Mesenchymal stem cell (in vitro differentiated cells and primary cell): ENCODE measurements at regions not wholly inside any gene's neighbourhood (a gene's known extent, or its start where the extent isn't known, plus 50 kb on each side); places are given as distances from the start of the nearest gene placed in this dataset.

Experiments
- DNase-seq: peaks from one replicate; pipeline ENCODE4 v3.0.0-alpha.2; 2013
- H2AFZ ChIP-seq: one replicate; pipeline ENCODE4 v1.6.1; 2013; ENCODE audit warnings: low read depth, mild to moderate bottlenecking, control low read depth, inconsistent platforms, low read length, moderate library complexity
- H2AK5ac ChIP-seq: 2 replicates; pipeline ENCODE4 v1.6.1; 2013; ENCODE audit warnings: low read length, moderate library complexity, mild to moderate bottlenecking, inconsistent platforms; ENCODE audit not compliant: severe bottlenecking
- H2BK120ac ChIP-seq: one replicate; pipeline ENCODE4 v1.6.1; 2013; ENCODE audit warnings: low read depth, mild to moderate bottlenecking, inconsistent platforms, low read length, moderate library complexity
- H2BK12ac ChIP-seq, 2 experiments: one replicate each; pipeline ENCODE4 v1.6.1; 2013; ENCODE audit warnings: inconsistent platforms in 2 of 2, low read length in 2 of 2, mild to moderate bottlenecking in 2 of 2, moderate library complexity in 2 of 2, control low read depth in 1 of 2
- H2BK15ac ChIP-seq: one replicate; pipeline ENCODE4 v1.6.1; 2013; ENCODE audit warnings: mild to moderate bottlenecking, low read depth, inconsistent platforms; ENCODE audit not compliant: poor library complexity, severe bottlenecking
- H2BK5ac ChIP-seq: 2 replicates; pipeline ENCODE4 v1.6.1; 2013; ENCODE audit warnings: low read depth, mild to moderate bottlenecking, low read length, control low read depth, inconsistent platforms; ENCODE audit not compliant: poor library complexity, severe bottlenecking
- H3K14ac ChIP-seq, 2 experiments: one replicate each; pipeline ENCODE4 v1.6.1; 2013; ENCODE audit warnings: inconsistent platforms in 2 of 2, low read length in 2 of 2, control low read depth in 1 of 2, mild to moderate bottlenecking in 1 of 2, moderate library complexity in 1 of 2
- H3K18ac ChIP-seq, 2 experiments: one replicate each; pipeline ENCODE4 v1.6.1; 2013; ENCODE audit warnings: inconsistent platforms in 2 of 2, low read length in 2 of 2, control low read depth in 1 of 2, low read depth in 1 of 2, mild to moderate bottlenecking in 1 of 2
- H3K23ac ChIP-seq, 2 experiments: one replicate each; pipeline ENCODE4 v1.6.1; 2013; ENCODE audit warnings: inconsistent platforms in 2 of 2, low read length in 2 of 2, mild to moderate bottlenecking in 2 of 2, moderate library complexity in 2 of 2, control low read depth in 1 of 2
- H3K27ac ChIP-seq: 2 replicates; pipeline ENCODE4 v1.5.1; 2013; ENCODE audit warnings: mild to moderate bottlenecking, moderate library complexity, low read length, control low read depth, inconsistent platforms; ENCODE audit not compliant: poor library complexity, severe bottlenecking
- H3K27me3 ChIP-seq, 2 experiments: 2 replicates each; pipeline versions ENCODE4 v1.6.1 to v1.7.0; 2013; ENCODE audit warnings: low read length in 2 of 2, mild to moderate bottlenecking in 2 of 2, moderate library complexity in 2 of 2, control low read depth in 1 of 2, inconsistent platforms in 1 of 2; ENCODE audit not compliant: control insufficient read depth in 1 of 2, insufficient read depth in 1 of 2
- H3K36me3 ChIP-seq, 2 experiments: 2 replicates each; pipeline versions ENCODE4 v1.6.1 to v1.7.0; 2013; ENCODE audit warnings: low read length in 2 of 2, control low read depth in 1 of 2, inconsistent platforms in 1 of 2, low read depth in 1 of 2, mild to moderate bottlenecking in 1 of 2; ENCODE audit not compliant: insufficient read depth in 2 of 2, control insufficient read depth in 1 of 2
- H3K4ac ChIP-seq, 2 experiments: one replicate each; pipeline ENCODE4 v1.6.1; 2013; ENCODE audit warnings: inconsistent platforms in 2 of 2, low read length in 2 of 2, mild to moderate bottlenecking in 2 of 2, moderate library complexity in 2 of 2, control low read depth in 1 of 2, low read depth in 1 of 2
- H3K4me1 ChIP-seq: 2 replicates; pipeline ENCODE4 v1.6.1; 2013; ENCODE audit warnings: low read depth, low read length, control low read depth; ENCODE audit not compliant: control insufficient read depth, insufficient read depth
- H3K4me2 ChIP-seq: 2 replicates; pipeline ENCODE4 v1.6.1; 2013; ENCODE audit warnings: low read length, mild to moderate bottlenecking, inconsistent platforms; ENCODE audit not compliant: poor library complexity, severe bottlenecking
- H3K4me3 ChIP-seq, 2 experiments: 2 replicates each; pipeline versions ENCODE4 v1.5.1 to v1.7.0; 2013; ENCODE audit warnings: low read length in 2 of 2, mild to moderate bottlenecking in 2 of 2, control low read depth in 1 of 2, low read depth in 1 of 2; ENCODE audit not compliant: insufficient read depth in 1 of 2
- H3K79me1 ChIP-seq: replicated peaks from 2 replicates; pipeline ENCODE4 v1.6.1; 2013; ENCODE audit warnings: mild to moderate bottlenecking, control low read depth, low read length, inconsistent platforms; ENCODE audit not compliant: poor library complexity, severe bottlenecking
- H3K9ac ChIP-seq: 2 replicates; pipeline ENCODE4 v1.7.0; 2013; ENCODE audit warnings: mild to moderate bottlenecking, low read length, moderate library complexity
- H3K9me3 ChIP-seq: 2 replicates; pipeline ENCODE4 v1.7.0; 2013; ENCODE audit warnings: mild to moderate bottlenecking, low read length; ENCODE audit not compliant: control insufficient read depth
- H4K8ac ChIP-seq: one replicate; pipeline ENCODE4 v1.6.1; 2013; ENCODE audit warnings: inconsistent platforms, mild to moderate bottlenecking, low read length, moderate library complexity
- H4K91ac ChIP-seq: one replicate; pipeline ENCODE4 v1.6.1; 2013; ENCODE audit warnings: mild to moderate bottlenecking, low read length, inconsistent platforms
- WGBS: methylation state at CpG from one replicate; pipeline ENCODE4 v1.1.7; 2013; ENCODE audit warnings: mixed read lengths; 5-methylcytosine and 5-hydroxymethylcytosine counted together

GRCh38 chr4:56267558-56267957 is 119.7 kb downstream of the AASDH start:
- H2AK5ac ChIP-seq: no peak overlapping the region
- no peak overlapping the region for H3K23ac ChIP-seq
- no peak overlapping the region for H3K9ac ChIP-seq
- H2BK5ac ChIP-seq: no peak overlapping the region
- H2BK15ac ChIP-seq: no peak overlapping the region
- H3K18ac ChIP-seq: no peak overlapping the region
- no peaks in the 10 kb centered on the region for H3K36me3 ChIP-seq
- DNase-seq: no peak
- H3K4me3 ChIP-seq: no peak overlapping the region
- no peak overlapping the region for H4K8ac ChIP-seq
- no peak overlapping the region for H3K14ac ChIP-seq
- H3K27me3 ChIP-seq: no peaks in the 10 kb centered on the region
- 96% methylated on average over 4 of the region's 4 CpGs for WGBS
- no peak overlapping the region for H4K91ac ChIP-seq
- H3K4me2 ChIP-seq: no peak overlapping the region
- H2BK120ac ChIP-seq: no peak overlapping the region
- H2BK12ac ChIP-seq: no peak overlapping the region
- no peaks in the 10 kb centered on the region for H3K9me3 ChIP-seq
- no peaks in the 10 kb centered on the region for H3K4me1 ChIP-seq
- no peak overlapping the region for H2AFZ ChIP-seq
- no peak overlapping the region for H3K4ac ChIP-seq
- H3K79me1 ChIP-seq: no peaks in the 10 kb centered on the region
- H3K27ac ChIP-seq: no peak overlapping the region

- Histone ChIP-seq H3K14ac (no peak overlapping the region), H3K79me1 (no peaks in the 10 kb centered on the region), H2BK5ac (no peak overlapping the region), H3K4me3 (no peak overlapping the region), H4K8ac (no peak overlapping the region), H3K4ac (no peak overlapping the region), H3K36me3 (no peaks in the 10 kb centered on the region), H2AFZ (no peak overlapping the region), H3K18ac (no peak overlapping the region), H4K91ac (no peak overlapping the region), H3K27me3 (no peaks in the 10 kb centered on the region), H2BK120ac (no peak overlapping the region), H3K4me1 (no peaks in the 10 kb centered on the region), H3K4me2 (no peak overlapping the region), H2BK12ac (no peak overlapping the region), H3K27ac (no peak overlapping the region), H3K9ac (no peak overlapping the region), H3K9me3 (no peaks in the 10 kb centered on the region), H2AK5ac (no peak overlapping the region), H3K23ac (no peak overlapping the region), H2BK15ac (no peak overlapping the region)
- DNase-seq: no peak
- 88% methylated on average over 4 of the region's 4 CpGs for WGBS
Observed at GRCh38 chr4:56264873-56265272, 122.4 kb downstream of the AASDH start.

GRCh38 chr4:56261027-56261426 is 126.3 kb downstream of the AASDH start:
- Histone ChIP-seq H3K9me3 (no peaks in the 10 kb centered on the region), H3K27me3 (no peaks in the 10 kb centered on the region), H2BK5ac (no peak overlapping the region), H2BK120ac (no peak overlapping the region), H3K14ac (no peak overlapping the region), H2BK15ac (no peak overlapping the region), H3K18ac (no peak overlapping the region), H3K4me2 (no peak overlapping the region), H3K79me1 (no peaks in the 10 kb centered on the region), H4K91ac (no peak overlapping the region), H3K4me3 (no peak overlapping the region), H3K23ac (no peak overlapping the region), H3K27ac (no peak overlapping the region), H3K4me1 (peaks cover 3% of the 10 kb centered on the region), H3K36me3 (no peaks in the 10 kb centered on the region), H3K9ac (no peak overlapping the region), H3K4ac (no peak overlapping the region), H2AFZ (no peak overlapping the region), H2AK5ac (no peak overlapping the region), H4K8ac (no peak overlapping the region), H2BK12ac (no peak overlapping the region)
- DNase-seq: no peak
- 94% methylated on average over 6 of the region's 6 CpGs for WGBS

DNA sequence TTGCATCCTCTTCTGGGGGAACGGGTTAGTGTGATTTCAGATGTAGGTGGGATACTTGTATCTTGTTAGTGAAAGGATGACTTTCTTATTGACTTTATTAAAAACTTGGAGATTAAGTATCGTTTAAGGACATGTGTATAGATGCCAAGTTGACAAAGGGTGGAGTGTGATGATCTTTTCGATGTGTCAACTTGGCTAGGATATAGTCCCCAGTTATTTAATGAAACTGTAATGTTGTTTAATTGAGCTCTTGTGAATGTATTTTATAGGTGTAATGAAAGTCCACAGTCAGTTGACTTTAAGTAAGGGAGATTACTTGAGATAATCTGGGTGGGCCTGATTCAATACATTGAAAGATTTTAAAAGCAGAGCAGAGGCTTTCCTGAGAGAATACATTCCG is 127.0 kb downstream of the AASDH start:
- no peak overlapping the region for H3K23ac ChIP-seq
- no peak overlapping the region for H3K9ac ChIP-seq
- no peak overlapping the region for H2BK5ac ChIP-seq
- H3K36me3 ChIP-seq: no peaks in the 10 kb centered on the region
- H3K14ac ChIP-seq: no peak overlapping the region
- 89% methylated on average over 4 of the region's 4 CpGs for WGBS
- no peak overlapping the region for H2AFZ ChIP-seq
- no peak for DNase-seq
- no peak overlapping the region for H2AK5ac ChIP-seq
- no peaks in the 10 kb centered on the region for H3K9me3 ChIP-seq
- no peak overlapping the region for H2BK120ac ChIP-seq
- no peak overlapping the region for H4K8ac ChIP-seq
- H4K91ac ChIP-seq: no peak overlapping the region
- no peak overlapping the region for H3K4me3 ChIP-seq
- no peaks in the 10 kb centered on the region for H3K27me3 ChIP-seq
- no peak overlapping the region for H3K18ac ChIP-seq
- no peak overlapping the region for H3K4ac ChIP-seq
- no peak overlapping the region for H2BK12ac ChIP-seq
- H3K4me1 ChIP-seq: peaks cover 3% of the 10 kb centered on the region
- no peak overlapping the region for H3K4me2 ChIP-seq
- no peaks in the 10 kb centered on the region for H3K79me1 ChIP-seq
- H2BK15ac ChIP-seq: no peak overlapping the region
- no peak overlapping the region for H3K27ac ChIP-seq
